SK-N-SH (cell line): ENCODE measurements at regions not wholly inside any gene's neighbourhood (a gene's known extent, or its start where the extent isn't known, plus 50 kb on each side); places are given as distances from the start of the nearest gene placed in this dataset.
A peak's percentile ranks its signal among the peaks of the same experiment; 100 is the strongest.

Experiments
- CHD2 ChIP-seq: fragments of 150-350 bp; IDR thresholded peaks from 2 replicates; pipeline ENCODE4 v1.6.1; 2018; ENCODE audit warnings: low read length; ENCODE audit not compliant: partially characterized antibody
- EP300 ChIP-seq, 2 experiments: IDR thresholded peaks; 2 replicates each; pipeline versions ENCODE4 v1.4.0 to v1.6.1; 2012; ENCODE audit warnings: borderline replicate concordance in 1 of 2, low read depth in 1 of 2, low read length in 1 of 2
- POLR2AphosphoS5 ChIP-seq: IDR thresholded peaks from 2 replicates; pipeline ENCODE4 v1.6.1; 2012; ENCODE audit warnings: low read depth, low read length
- RXRA ChIP-seq: IDR thresholded peaks from 2 replicates; pipeline ENCODE4 v1.4.0; 2012; ENCODE audit warnings: low read depth, mild to moderate bottlenecking, borderline replicate concordance
- SMC3 ChIP-seq: IDR thresholded peaks from 2 replicates; pipeline ENCODE4 v1.6.1; 2012; ENCODE audit warnings: low read depth, low read length, improper control_type of control experiment
- TCF12 ChIP-seq: IDR thresholded peaks from 2 replicates; pipeline ENCODE4 v1.4.0; 2012
- TF ChIP-seq, protein P1 (sequence below): fragments of 200-600 bp; sonication (generic); IDR thresholded peaks from 2 replicates; pipeline ENCODE4 v1.6.1; 2017; ENCODE audit warnings: antibody characterized with exemption, mild to moderate bottlenecking, moderate library complexity
- TF ChIP-seq, protein P2 (sequence below): fragments of 150-350 bp; IDR thresholded peaks from 2 replicates; pipeline ENCODE4 v1.6.1; 2017; ENCODE audit warnings: antibody characterized with exemption, low read length, low read depth, borderline replicate concordance
- TF ChIP-seq, protein P3 (sequence below): IDR thresholded peaks from 2 replicates; pipeline ENCODE4 v1.4.0; 2012; ENCODE audit warnings: low read depth, borderline replicate concordance
- TF ChIP-seq, protein P4 (sequence below): fragments of 150-350 bp; IDR thresholded peaks from 2 replicates; pipeline ENCODE4 v1.6.1; 2016; ENCODE audit warnings: mild to moderate bottlenecking, low read depth, low read length
- TF ChIP-seq, protein P5 (sequence below): IDR thresholded peaks from 2 replicates; pipeline ENCODE4 v1.6.1; 2012; ENCODE audit warnings: mild to moderate bottlenecking, low read depth, low read length, moderate library complexity

DNA sequence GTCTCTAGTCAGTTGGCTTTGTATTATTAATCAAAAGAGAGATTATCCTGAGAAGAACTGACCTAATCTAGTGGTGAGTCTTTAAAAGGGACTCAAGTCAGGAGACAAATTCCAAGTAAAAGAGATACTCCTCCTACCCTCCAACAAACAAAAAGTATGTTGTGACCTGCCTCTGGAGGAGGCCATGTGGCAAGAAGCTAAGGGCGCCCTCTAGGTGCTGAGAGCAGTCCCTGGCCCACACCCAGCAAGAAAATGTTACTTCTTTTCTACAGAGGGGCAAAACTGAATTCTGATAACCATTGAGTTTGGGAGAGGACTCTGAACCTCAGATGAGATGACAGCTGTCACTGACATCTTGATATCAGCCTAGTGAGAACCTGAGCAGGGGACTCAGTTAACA is 953.6 kb upstream of the AGA start:
- TF ChIP-seq, protein P1, sequence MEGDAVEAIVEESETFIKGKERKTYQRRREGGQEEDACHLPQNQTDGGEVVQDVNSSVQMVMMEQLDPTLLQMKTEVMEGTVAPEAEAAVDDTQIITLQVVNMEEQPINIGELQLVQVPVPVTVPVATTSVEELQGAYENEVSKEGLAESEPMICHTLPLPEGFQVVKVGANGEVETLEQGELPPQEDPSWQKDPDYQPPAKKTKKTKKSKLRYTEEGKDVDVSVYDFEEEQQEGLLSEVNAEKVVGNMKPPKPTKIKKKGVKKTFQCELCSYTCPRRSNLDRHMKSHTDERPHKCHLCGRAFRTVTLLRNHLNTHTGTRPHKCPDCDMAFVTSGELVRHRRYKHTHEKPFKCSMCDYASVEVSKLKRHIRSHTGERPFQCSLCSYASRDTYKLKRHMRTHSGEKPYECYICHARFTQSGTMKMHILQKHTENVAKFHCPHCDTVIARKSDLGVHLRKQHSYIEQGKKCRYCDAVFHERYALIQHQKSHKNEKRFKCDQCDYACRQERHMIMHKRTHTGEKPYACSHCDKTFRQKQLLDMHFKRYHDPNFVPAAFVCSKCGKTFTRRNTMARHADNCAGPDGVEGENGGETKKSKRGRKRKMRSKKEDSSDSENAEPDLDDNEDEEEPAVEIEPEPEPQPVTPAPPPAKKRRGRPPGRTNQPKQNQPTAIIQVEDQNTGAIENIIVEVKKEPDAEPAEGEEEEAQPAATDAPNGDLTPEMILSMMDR = peak; percentile 38
- TF ChIP-seq, protein P2, sequence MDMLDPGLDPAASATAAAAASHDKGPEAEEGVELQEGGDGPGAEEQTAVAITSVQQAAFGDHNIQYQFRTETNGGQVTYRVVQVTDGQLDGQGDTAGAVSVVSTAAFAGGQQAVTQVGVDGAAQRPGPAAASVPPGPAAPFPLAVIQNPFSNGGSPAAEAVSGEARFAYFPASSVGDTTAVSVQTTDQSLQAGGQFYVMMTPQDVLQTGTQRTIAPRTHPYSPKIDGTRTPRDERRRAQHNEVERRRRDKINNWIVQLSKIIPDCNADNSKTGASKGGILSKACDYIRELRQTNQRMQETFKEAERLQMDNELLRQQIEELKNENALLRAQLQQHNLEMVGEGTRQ = no peak
- no peak for TF ChIP-seq EP300 (IDR thresholded peaks at IDR 0.05; ENCODE audit: borderline replicate concordance in 1 of 2, low read depth in 1 of 2, low read length in 1 of 2)
- no peak for TF ChIP-seq TCF12
- no peak for TF ChIP-seq POLR2AphosphoS5
- TF ChIP-seq, protein P3, sequence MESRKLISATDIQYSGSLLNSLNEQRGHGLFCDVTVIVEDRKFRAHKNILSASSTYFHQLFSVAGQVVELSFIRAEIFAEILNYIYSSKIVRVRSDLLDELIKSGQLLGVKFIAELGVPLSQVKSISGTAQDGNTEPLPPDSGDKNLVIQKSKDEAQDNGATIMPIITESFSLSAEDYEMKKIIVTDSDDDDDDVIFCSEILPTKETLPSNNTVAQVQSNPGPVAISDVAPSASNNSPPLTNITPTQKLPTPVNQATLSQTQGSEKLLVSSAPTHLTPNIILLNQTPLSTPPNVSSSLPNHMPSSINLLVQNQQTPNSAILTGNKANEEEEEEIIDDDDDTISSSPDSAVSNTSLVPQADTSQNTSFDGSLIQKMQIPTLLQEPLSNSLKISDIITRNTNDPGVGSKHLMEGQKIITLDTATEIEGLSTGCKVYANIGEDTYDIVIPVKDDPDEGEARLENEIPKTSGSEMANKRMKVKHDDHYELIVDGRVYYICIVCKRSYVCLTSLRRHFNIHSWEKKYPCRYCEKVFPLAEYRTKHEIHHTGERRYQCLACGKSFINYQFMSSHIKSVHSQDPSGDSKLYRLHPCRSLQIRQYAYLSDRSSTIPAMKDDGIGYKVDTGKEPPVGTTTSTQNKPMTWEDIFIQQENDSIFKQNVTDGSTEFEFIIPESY = no peak
- no peak for TF ChIP-seq RXRA
- TF ChIP-seq CHD2 = no peak
- TF ChIP-seq SMC3 = no peak
- TF ChIP-seq, protein P4, sequence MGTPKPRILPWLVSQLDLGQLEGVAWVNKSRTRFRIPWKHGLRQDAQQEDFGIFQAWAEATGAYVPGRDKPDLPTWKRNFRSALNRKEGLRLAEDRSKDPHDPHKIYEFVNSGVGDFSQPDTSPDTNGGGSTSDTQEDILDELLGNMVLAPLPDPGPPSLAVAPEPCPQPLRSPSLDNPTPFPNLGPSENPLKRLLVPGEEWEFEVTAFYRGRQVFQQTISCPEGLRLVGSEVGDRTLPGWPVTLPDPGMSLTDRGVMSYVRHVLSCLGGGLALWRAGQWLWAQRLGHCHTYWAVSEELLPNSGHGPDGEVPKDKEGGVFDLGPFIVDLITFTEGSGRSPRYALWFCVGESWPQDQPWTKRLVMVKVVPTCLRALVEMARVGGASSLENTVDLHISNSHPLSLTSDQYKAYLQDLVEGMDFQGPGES = no peak
- TF ChIP-seq, protein P5, sequence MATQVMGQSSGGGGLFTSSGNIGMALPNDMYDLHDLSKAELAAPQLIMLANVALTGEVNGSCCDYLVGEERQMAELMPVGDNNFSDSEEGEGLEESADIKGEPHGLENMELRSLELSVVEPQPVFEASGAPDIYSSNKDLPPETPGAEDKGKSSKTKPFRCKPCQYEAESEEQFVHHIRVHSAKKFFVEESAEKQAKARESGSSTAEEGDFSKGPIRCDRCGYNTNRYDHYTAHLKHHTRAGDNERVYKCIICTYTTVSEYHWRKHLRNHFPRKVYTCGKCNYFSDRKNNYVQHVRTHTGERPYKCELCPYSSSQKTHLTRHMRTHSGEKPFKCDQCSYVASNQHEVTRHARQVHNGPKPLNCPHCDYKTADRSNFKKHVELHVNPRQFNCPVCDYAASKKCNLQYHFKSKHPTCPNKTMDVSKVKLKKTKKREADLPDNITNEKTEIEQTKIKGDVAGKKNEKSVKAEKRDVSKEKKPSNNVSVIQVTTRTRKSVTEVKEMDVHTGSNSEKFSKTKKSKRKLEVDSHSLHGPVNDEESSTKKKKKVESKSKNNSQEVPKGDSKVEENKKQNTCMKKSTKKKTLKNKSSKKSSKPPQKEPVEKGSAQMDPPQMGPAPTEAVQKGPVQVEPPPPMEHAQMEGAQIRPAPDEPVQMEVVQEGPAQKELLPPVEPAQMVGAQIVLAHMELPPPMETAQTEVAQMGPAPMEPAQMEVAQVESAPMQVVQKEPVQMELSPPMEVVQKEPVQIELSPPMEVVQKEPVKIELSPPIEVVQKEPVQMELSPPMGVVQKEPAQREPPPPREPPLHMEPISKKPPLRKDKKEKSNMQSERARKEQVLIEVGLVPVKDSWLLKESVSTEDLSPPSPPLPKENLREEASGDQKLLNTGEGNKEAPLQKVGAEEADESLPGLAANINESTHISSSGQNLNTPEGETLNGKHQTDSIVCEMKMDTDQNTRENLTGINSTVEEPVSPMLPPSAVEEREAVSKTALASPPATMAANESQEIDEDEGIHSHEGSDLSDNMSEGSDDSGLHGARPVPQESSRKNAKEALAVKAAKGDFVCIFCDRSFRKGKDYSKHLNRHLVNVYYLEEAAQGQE = no peak
